Mucosa of rectum (tissue), 2 donors: ENCODE measurements at regions not wholly inside any gene's neighbourhood (a gene's known extent, or its start where the extent isn't known, plus 50 kb on each side); places are given as distances from the start of the nearest gene placed in this dataset.
A peak's percentile ranks its signal among the peaks of the same experiment; 100 is the strongest.

ENCODE experiments used
- H3K27ac ChIP-seq, 2 donors: one replicate each; pipeline ENCODE4 v1.7.0; 2013; ENCODE audit warnings: inconsistent platforms in 2 of 2, low read depth in 2 of 2, low read length in 2 of 2
- H3K27me3 ChIP-seq, 2 donors: one replicate each; pipeline ENCODE4 v1.7.0; 2013; ENCODE audit warnings: low read length in 2 of 2; ENCODE audit not compliant: control insufficient read depth in 2 of 2, insufficient read depth in 2 of 2
- H3K36me3 ChIP-seq, 2 donors: one replicate each; pipeline ENCODE4 v1.7.0; 2013; ENCODE audit warnings: low read length in 2 of 2; ENCODE audit not compliant: control insufficient read depth in 2 of 2, insufficient read depth in 2 of 2
- H3K4me1 ChIP-seq, 2 donors: one replicate each; pipeline ENCODE4 v1.7.0; 2013; ENCODE audit warnings: low read length in 2 of 2, mild to moderate bottlenecking in 1 of 2; ENCODE audit not compliant: control insufficient read depth in 2 of 2, insufficient read depth in 2 of 2
- H3K4me3 ChIP-seq, 2 donors: one replicate each; pipeline ENCODE4 v1.7.0; 2013; ENCODE audit warnings: low read length in 2 of 2
- H3K9ac ChIP-seq, 2 donors: one replicate each; pipeline ENCODE4 v1.7.0; 2013; ENCODE audit warnings: low read length in 2 of 2, low read depth in 1 of 2, mild to moderate bottlenecking in 1 of 2
- H3K9me3 ChIP-seq, 2 donors: one replicate each; pipeline ENCODE4 v1.7.0; 2013; ENCODE audit warnings: low read length in 2 of 2; ENCODE audit not compliant: control insufficient read depth in 2 of 2
- donor health status: healthy.
- donor health status: Normal muscosa, but diverticular disease.

- peaks cover 0 to 2% of the 10 kb centered on the region in 2 donors for H3K4me1 ChIP-seq
- no peak overlapping the region for H3K4me3 ChIP-seq
- H3K9ac ChIP-seq = no peak overlapping the region
- peaks cover 0 to 7% of the 10 kb centered on the region in 2 donors for H3K27me3 ChIP-seq
- H3K36me3 ChIP-seq = no peaks in the 10 kb centered on the region
- no peak overlapping the region for H3K27ac ChIP-seq
- no peaks in the 10 kb centered on the region for H3K9me3 ChIP-seq
Measured at GRCh38 chr16:86244936-86245335, 265.4 kb upstream of the FOXF1 start.

- Histone ChIP-seq H3K36me3 (no peaks in the 10 kb centered on the region), H3K4me1 (peaks cover 0 to 2% of the 10 kb centered on the region in 2 donors), H3K27me3 (peaks cover 0 to 7% of the 10 kb centered on the region in 2 donors), H3K4me3 (no peak overlapping the region), H3K9me3 (no peaks in the 10 kb centered on the region), H3K27ac (no peak overlapping the region), H3K9ac (no peak overlapping the region)
Measured at GRCh38 chr16:86245351-86245750, 265.0 kb upstream of the FOXF1 start.

GRCh38 chr16:86245895-86246294, 264.4 kb upstream of the FOXF1 start:
- H3K9me3 ChIP-seq = no peaks in the 10 kb centered on the region
- no peak overlapping the region for H3K27ac ChIP-seq
- no peaks in the 10 kb centered on the region for H3K36me3 ChIP-seq
- H3K4me3 ChIP-seq = no peak overlapping the region
- H3K27me3 ChIP-seq = peaks cover 0 to 7% of the 10 kb centered on the region in 2 donors
- no peak overlapping the region for H3K9ac ChIP-seq
- H3K4me1 ChIP-seq = peaks cover 0 to 2% of the 10 kb centered on the region in 2 donors

GRCh38 chr16:86248310-86248905, 261.9 kb upstream of the FOXF1 start:
- no peaks in the 10 kb centered on the region for H3K9me3 ChIP-seq
- H3K4me1 ChIP-seq = no peaks in the 10 kb centered on the region
- H3K27ac ChIP-seq = no peak overlapping the region
- H3K4me3 ChIP-seq = no peak overlapping the region
- no peaks in the 10 kb centered on the region for H3K36me3 ChIP-seq
- no peak overlapping the region for H3K9ac ChIP-seq
- no peaks in the 10 kb centered on the region for H3K27me3 ChIP-seq

- no peak overlapping the region for H3K27ac ChIP-seq
- H3K36me3 ChIP-seq = no peaks in the 10 kb centered on the region
- no peaks in the 10 kb centered on the region for H3K9me3 ChIP-seq
- no peak overlapping the region for H3K4me3 ChIP-seq
- H3K27me3 ChIP-seq = no peaks in the 10 kb centered on the region
- H3K4me1 ChIP-seq = no peaks in the 10 kb centered on the region
- no peak overlapping the region for H3K9ac ChIP-seq
Measured at GRCh38 chr16:86249631-86250030, 260.7 kb upstream of the FOXF1 start.

GRCh38 chr16:86251682-86252081, 258.6 kb upstream of the FOXF1 start:
- Histone ChIP-seq H3K27ac (peak overlapping the region in 1 of 2 donors; percentile 35), H3K4me3 (no peak overlapping the region), H3K27me3 (no peaks in the 10 kb centered on the region), H3K4me1 (no peaks in the 10 kb centered on the region), H3K9ac (no peak overlapping the region), H3K9me3 (no peaks in the 10 kb centered on the region), H3K36me3 (no peaks in the 10 kb centered on the region)

GRCh38 chr16:86252596-86252995, 257.7 kb upstream of the FOXF1 start:
- no peaks in the 10 kb centered on the region for H3K36me3 ChIP-seq
- H3K9ac ChIP-seq = no peak overlapping the region
- peak overlapping the region in 1 of 2 donors; percentile 35 for H3K27ac ChIP-seq
- H3K4me1 ChIP-seq = no peaks in the 10 kb centered on the region
- H3K4me3 ChIP-seq = no peak overlapping the region
- H3K27me3 ChIP-seq = no peaks in the 10 kb centered on the region
- no peaks in the 10 kb centered on the region for H3K9me3 ChIP-seq

GRCh38 chr16:86255966-86256365, 254.4 kb upstream of the FOXF1 start:
- Histone ChIP-seq H3K9me3 (no peaks in the 10 kb centered on the region), H3K27me3 (no peaks in the 10 kb centered on the region), H3K4me3 (no peak overlapping the region), H3K9ac (no peak overlapping the region), H3K4me1 (peaks cover 0 to 3% of the 10 kb centered on the region in 2 donors), H3K36me3 (no peaks in the 10 kb centered on the region), H3K27ac (no peak overlapping the region)

- H3K36me3 ChIP-seq = no peaks in the 10 kb centered on the region
- H3K27me3 ChIP-seq = no peaks in the 10 kb centered on the region
- H3K9ac ChIP-seq = no peak overlapping the region
- no peaks in the 10 kb centered on the region for H3K9me3 ChIP-seq
- H3K4me3 ChIP-seq = no peak overlapping the region
- no peak overlapping the region for H3K27ac ChIP-seq
- peaks cover 0 to 3% of the 10 kb centered on the region in 2 donors for H3K4me1 ChIP-seq
Measured at GRCh38 chr16:86256995-86257394, 253.3 kb upstream of the FOXF1 start.

- Histone ChIP-seq H3K27ac (no peak overlapping the region), H3K36me3 (no peaks in the 10 kb centered on the region), H3K9me3 (no peaks in the 10 kb centered on the region), H3K9ac (no peak overlapping the region), H3K27me3 (no peaks in the 10 kb centered on the region), H3K4me1 (peaks cover 0 to 3% of the 10 kb centered on the region in 2 donors), H3K4me3 (no peak overlapping the region)
Measured at GRCh38 chr16:86257546-86257945, 252.8 kb upstream of the FOXF1 start.
